HG03457 (cell line): ENCODE measurements at regions not wholly inside any gene's neighbourhood (a gene's known extent, or its start where the extent isn't known, plus 50 kb on each side); places are given as distances from the start of the nearest gene placed in this dataset.
"Not testable (repeated sequence)": the region's sequence is repeated elsewhere in the genome, so short reads cannot be mapped to it uniquely, and the experiment has no call there.

Source experiments
- ATAC-seq: cut with Tn5 transposase; IDR thresholded peaks from one replicate; pipeline ENCODE4 v1.9.1; 2021; ENCODE audit warnings: moderate number of reproducible peaks; ENCODE audit not compliant: unreplicated experiment

DNA sequence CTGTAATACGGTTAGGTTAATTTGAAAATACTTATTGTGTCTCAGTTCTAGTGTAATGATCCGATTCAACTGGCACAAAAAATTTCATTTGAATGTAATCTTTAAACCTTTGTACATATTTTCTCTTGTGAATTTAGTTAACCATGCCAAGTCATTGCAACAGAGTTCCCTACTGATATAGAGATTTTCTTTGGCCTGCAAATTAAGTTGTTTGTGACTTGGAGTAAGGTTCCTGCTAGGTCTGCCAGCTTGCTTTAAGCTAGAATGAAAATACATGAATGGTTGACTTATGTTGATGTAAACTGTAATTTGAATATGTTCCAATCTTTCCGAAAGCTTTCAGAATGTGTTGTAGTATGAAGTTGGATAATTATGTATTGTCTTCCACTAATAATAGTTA lies 1004.1 kb upstream of the EDIL3 start:
- ATAC-seq: no peak

DNA sequence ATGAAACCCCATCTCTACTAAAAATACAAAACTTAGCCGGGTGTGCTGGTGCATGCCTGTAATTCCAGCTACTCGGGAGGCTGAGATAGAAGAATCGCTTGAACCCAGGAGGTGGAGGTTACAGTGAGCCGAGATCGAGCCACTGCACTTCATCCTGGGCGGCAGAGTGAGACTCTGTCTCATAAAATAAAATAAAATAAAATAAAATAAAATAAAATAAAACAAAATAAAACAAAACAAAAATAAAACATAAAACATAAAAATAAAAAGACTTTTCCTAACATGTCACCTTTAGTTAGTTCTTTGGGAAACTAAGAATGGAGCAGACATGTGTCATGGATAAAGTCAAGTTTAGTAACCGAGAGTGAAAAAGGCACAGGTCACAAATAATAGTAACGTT lies 1007.6 kb upstream of the EDIL3 start:
- ATAC-seq: not testable (repeated sequence)

- ATAC-seq: no peak
Measured at GRCh38 chr5:85395526-85395925, 1010.8 kb upstream of the EDIL3 start.

- ATAC-seq: no peak
Measured at GRCh38 chr5:85397451-85397850, 1012.8 kb upstream of the EDIL3 start.

- ATAC-seq: no peak
Measured at GRCh38 chr5:85428426-85428934, 1043.8 kb upstream of the EDIL3 start.

- ATAC-seq: not testable (repeated sequence)
Measured at GRCh38 chr5:85431726-85432125, 1047.0 kb upstream of the EDIL3 start.

DNA sequence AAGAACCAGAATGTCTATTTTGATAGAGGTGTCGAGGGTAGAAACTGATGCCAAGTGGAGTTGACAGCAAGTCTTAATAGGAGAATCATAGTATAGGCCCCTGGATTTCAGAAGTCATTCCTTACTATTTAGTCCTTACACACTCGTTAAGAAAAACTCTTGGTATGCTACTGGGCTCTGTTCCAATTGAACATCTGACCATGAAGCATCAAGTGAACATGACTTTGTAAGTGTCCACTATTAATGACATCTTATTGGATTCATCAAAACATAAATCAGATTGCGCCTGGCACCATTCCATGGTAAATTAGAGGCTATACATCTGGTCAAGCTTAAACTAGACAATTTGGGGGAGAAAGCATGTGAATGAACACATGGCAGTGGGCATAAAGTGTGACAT lies 1056.5 kb upstream of the EDIL3 start:
- no peak for ATAC-seq

DNA sequence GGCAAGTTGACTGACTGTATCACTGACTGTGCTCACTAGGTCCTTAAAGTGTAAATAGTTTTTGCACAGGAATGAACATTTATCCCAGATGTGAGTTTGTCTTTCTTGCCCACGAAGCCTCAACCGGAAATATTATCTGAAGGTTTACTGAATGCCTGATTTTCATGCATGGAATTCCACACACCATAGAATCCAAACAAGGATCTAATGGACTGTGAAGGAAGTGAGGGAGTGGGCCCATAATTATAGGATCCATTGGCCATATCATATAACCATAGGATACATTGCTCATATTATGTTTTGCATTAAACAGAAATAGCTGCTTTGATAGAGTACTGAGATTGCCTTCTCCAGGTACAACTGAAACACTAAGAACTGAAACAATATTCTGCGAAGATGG lies 1057.2 kb upstream of the EDIL3 start:
- ATAC-seq: no peak

DNA sequence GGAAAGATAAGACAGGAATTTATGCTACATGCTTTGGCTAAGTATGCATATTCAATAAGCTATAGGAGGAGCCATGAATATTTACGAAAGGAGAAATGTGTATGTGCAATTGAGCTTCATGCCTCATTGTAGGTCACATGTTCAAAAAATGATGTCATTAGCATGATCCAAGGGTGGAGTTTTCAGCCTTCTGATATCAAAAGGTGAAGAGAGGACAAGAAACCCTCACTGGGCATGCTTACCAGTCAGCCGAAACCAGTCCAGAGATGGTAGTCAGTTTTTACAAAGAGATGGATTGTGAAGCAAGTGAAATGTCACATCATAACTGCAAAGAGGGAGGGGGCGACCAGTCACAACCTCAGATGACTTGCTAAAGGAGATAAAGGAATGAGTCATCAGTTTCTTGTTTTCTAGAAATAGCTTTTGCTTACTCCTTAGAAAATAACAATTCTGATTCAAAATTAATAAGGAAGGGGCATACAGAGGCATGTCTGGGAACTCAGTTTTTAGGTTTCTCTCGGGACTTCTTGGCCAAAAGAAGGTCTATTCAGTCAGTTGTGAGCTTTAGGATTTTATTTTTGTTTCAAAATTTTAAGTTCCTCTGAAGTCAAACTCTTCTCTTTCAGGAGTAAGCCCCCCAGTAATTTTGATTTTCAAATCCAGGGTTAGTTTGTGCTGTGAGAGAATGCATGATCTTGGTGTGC lies 1067.8 kb upstream of the EDIL3 start:
- ATAC-seq: no peak

GRCh38 chr5:85453026-85453349 lies 1068.3 kb upstream of the EDIL3 start:
- ATAC-seq: no peak

DNA sequence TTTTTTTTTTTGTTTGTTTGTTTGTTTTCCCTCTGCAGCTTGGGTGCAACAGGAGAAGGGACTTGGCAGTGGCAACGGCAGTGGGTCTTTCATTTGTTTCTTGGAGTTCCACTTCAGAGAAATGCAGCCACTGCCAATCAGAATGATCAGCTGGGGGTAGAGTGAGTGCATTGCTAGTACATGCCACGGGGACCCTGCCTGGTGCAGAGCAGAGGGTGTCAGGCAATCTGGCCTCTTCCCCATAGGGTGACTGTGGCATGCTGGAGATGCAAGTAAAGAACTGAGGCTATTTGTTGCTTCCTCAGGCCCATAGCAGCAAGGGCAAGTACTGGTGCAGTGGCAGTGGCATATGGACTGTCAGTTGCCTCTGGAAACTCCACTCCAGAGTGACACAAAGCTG lies 1073.6 kb upstream of the EDIL3 start:
- ATAC-seq: no peak

DNA sequence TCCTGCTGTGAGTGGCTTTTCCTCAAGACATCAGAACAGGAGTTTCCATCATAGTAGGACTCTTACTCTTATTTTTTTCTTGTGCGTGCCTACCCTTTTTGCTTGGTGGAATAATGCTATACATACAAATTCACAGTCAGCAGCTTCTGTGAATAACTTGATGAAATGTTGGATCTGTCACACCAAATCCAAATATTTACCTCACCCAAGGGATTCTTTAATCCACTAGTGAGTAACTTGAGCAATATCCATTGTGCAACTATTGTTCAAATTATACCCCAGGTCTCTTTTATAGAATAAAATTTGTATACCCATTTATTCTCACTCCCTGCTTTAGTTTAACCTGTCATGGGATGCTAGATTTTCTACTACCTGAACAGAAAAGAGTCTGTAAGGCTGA lies 1078.3 kb upstream of the EDIL3 start:
- no peak for ATAC-seq

DNA sequence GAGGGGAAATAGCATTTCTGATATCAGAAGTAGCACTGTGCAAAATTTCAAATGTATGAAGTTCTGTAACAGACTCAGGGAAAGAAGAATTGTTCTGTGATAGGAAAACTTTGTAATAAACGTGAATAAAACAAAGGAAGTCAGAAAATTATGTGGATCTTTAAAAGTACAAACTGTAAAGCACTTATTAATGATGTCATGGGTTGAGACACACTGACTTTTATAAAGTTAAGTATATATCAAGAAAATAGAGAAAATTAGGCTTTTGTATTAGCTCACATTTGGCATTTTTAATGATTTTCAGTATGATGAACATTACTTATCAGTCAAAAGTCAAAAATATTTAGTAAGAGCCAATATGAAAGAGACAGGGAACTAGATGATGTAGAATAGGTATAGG lies 1081.7 kb upstream of the EDIL3 start:
- no peak for ATAC-seq

- no peak for ATAC-seq
Measured at GRCh38 chr5:85472749-85473148, 1088.1 kb upstream of the EDIL3 start.

DNA sequence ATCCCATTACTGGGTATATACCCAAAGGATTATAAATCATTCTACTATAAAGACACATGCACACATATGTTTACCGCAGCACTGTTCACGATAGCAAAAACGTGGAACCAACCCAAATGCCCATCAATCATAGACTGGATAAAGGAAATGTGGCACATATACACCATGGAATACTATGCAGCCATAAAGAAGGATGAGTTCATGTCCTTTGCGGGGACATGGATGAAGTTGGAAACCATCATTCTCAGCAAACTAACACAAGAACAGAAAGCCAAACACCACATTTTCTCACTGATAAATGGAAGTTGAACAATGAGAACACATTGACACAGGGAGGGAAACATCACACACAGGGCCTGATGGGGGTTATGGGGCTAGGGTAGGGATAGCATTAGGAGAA lies 1090.5 kb upstream of the EDIL3 start:
- ATAC-seq: not testable (repeated sequence)

GRCh38 chr5:85476617-85477016 lies 1091.9 kb upstream of the EDIL3 start:
- ATAC-seq: no peak

- ATAC-seq: no peak
Measured at GRCh38 chr5:85479849-85480248, 1095.2 kb upstream of the EDIL3 start.

- ATAC-seq: no peak
Measured at GRCh38 chr5:85484982-85485574, 1100.4 kb upstream of the EDIL3 start.

- no peak for ATAC-seq
Measured at GRCh38 chr5:85488295-85488694, 1103.6 kb upstream of the EDIL3 start.

GRCh38 chr5:85500869-85501268 lies 1116.2 kb upstream of the EDIL3 start:
- ATAC-seq: no peak

GRCh38 chr5:85512896-85513295 lies 1104.8 kb upstream of the COX7C start:
- ATAC-seq: no peak

- ATAC-seq: no peak
Measured at GRCh38 chr5:85515588-85515987, 1102.2 kb upstream of the COX7C start.

DNA sequence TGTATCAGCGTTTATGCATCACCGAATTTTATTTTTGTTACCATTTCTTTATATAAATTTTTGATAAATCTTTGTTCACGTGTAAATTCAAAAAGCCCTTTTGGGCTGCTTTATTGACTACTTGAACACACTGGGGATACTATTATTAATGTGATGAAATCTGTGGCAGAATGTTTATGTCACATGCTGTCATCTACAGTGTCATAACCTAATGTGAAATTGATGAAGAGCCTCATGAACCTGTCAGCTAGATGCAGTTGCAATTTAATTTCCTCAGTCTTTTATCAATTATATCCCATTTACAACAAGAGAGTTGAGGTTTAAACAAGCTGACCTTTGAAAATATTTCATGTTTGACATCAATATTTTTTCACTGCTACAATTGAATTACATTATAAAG lies 1100.4 kb upstream of the COX7C start:
- no peak for ATAC-seq
